ENCODE measurements at regions not wholly inside any gene's neighbourhood (a gene's known extent, or its start where the extent isn't known, plus 50 kb on each side); places are given as distances from the start of the nearest gene placed in this dataset.
"Not testable (repeated sequence)": the region's sequence is repeated elsewhere in the genome, so short reads cannot be mapped to it uniquely, and the experiment has no call there.

DNA sequence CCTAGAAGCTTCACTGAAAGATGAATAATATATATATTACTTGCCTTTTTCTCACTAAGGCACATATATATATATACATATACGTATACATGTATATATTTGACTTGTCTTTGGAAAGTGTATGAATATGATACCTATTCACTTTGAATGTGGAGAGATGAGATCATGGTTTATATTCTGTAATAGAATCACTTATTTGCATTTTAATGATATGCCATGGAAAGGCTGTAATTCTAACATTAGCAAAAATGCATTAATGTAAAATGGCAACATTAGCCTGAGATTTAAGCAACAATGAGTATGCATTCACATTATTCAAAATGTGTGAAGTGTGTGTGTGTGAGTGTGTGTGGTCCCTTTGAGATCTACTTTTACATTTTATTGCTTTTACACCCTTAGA is 54.5 kb upstream of the PRKD1 start:
- DNase-seq (ENCODE audit: low spot score), result no peak

DNA sequence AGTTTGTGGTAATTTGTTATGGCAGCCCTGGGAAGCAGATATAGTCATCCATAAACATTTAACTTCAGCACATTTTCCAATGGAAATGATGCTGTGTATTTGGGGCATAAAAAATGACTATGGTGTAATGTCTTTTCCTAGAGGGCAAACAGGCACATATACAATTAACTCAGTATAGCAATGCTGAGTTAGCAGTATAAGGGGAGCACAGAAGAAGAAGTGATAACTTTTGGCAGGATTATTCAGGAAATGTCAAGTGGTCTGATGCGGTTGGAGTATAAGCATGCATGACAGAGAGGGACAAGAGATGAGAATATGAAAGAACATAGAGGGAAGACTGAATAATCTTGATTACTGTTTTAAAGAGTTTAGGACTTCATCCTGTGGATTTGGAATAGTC is 55.3 kb upstream of the PRKD1 start:
- no peak for DNase-seq (ENCODE audit: low spot score)

DNA sequence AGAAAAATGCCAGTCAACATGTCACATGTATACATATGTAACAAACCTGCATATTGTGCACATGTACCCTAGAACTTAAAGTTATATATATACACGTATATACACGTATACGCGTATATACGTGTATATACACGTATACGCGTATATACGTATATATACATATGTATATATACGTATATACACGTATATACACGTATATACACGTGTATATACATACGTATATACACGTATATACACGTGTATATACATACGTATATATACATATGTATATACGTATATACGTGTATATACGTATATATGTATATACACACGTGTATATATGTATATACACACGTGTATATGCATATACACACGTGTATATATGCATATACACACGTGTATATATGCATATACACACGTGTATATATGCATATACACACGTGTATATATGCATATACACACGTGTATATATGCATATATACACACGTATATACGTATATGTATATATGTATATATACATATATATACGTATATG is 62.8 kb upstream of the PRKD1 start:
- not testable (repeated sequence) for DNase-seq (ENCODE audit: low spot score)

DNA sequence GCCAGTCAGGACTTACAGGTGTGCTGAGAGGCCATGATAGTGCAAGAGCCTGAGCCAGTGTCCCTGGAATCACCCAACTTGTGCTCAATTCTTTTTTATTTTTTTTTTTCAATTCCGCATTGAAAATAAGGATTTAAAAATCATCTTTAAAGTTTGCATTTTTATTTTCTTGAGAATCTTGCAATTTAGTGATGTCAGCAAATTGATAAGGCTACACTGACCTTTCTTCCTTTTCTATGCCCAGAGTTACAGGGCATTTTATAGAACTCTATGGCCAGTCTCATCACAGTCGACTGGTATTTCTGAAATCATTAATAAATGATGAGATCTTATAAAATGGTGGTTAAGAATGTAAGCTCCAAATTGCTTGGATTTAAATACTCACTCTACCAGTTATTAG is 63.3 kb upstream of the PRKD1 start:
- DNase-seq (ENCODE audit: low spot score), result no peak

DNA sequence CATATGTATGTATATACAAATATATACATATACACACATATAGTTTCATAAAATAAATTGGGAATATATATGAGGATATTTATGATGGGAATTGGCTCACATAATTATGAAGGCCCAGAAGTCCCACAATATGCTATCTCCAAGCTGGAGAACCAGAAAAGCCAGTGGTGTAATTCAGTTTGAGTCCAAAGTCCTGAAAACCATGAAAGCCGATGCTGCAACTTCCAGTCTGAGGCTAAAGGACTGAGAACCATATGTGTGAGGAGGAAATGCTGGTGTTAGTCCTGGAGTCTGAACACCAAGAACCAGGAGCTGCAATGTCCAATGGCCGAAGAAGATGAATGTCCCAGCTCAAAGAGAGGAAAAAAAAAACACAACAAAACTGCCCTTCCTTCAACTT is 65.5 kb upstream of the PRKD1 start:
- DNase-seq (ENCODE audit: low spot score), result no peak

DNA sequence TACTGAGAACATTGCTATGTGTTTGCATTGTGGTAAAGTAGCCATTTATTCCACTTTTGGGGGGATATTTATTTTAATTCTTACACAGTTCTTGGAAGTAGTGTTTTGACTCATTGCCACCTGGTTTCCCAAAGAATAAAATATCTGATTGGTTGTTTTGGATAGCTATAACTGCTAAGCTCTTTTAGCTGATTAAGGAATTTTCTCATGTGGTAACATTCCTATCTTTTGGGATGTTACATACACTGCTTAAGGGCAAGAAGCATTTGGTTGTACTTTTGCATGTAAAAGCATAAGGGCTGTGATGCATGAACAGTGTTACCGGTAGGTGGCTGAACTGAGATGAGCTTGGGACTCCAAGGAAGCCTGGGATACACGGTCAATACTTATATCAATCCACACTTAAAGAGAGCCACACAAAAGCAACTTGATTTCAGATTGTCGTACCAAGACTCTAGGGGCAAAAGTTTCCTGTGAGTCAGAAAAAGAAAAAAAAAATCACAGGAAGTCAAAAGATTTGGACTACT is 71.4 kb upstream of the PRKD1 start:
- DNase-seq (ENCODE audit: low spot score), result no peak

DNA sequence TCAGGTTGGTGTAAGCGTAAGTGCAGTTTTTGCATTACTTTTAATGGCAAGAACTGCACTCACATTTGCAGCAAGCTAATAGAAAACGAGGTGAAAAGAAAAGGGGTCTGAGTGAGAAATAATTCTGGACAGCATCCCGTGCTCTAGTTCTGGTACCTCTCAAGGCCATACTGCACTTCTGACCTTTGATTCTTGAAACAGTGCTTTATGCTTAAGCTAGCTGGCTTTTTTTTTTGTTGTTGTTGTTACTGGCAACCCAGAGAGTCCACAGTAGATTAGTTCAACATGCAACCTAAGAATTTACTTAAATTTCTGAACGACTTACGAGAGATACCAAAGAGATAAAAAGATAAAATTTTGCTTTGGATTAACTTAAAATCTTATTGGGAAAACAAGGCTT is 75.2 kb upstream of the PRKD1 start:
- no peak for DNase-seq (ENCODE audit: low spot score)

DNA sequence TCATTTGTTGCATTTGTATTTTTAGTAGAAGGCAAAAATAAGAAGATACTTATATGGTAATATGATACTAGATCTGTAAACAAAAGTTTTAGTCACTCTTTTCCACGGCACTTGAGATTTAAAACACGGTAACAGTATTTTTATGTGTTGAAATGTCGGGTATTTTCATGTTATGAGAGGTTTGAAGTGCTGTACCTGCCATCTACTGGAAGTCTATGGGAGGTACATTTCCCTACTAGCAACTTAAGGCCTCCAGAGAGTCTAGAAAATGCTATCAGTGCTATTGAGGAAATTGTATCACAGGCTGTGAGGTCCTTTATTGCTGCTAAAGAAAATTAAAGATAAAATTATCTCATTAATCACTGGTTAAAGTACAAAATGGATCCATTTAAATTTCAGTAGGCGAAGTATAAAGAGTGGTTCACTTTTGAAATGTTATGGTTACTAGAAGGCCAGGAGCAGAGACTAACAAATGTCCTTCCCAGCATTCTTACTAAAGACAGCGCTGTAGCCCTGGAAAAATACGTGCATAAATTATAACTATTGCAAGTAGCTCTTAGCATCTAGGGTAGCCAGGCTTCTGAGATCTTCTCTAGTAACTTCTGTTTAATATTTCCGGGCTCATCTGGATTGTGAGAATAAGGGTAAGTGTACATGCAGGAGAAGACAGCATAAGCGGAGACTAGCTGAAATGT is 77.6 kb upstream of the PRKD1 start:
- DNase-seq (ENCODE audit: low spot score), result peak; percentile 58

DNA sequence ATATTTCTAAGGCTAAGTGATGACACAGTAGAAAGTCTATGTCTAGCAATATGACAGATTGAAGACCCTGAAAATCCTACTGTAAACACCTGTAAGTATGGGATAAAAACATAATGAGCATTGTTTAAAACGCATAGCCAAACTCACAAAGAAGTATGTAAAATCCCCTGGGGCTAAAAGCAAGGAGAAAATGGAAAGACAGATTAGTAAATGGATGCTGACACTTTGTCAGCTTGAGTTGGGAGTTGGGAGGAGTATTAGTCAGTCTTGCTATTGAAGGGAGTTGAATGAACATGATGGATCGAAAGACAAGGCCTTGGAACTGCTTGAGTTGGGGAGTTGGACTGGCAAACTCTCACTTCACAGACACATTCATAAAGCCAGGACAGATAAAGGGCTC is 79.0 kb upstream of the PRKD1 start:
- DNase-seq (ENCODE audit: low spot score), result no peak

DNA sequence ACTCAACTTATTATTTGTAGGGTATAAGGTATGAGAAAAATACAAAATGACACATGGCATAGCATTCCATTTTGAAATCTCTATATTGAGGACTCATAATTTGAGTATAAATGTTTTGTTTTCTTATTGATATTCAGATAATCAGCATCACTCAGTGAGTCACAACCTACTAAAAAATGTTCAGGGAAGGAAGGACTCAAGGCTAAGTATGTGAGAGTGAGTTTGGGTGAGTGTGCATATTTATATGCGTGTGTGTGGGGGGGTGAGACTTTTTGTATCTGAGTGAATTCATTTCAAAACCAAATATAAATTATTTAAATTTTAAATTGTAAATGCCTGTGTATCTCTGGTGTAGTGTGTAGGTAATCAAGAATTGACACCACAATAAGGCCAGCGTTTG is 87.8 kb upstream of the PRKD1 start:
- DNase-seq (ENCODE audit: low spot score), result no peak

DNA sequence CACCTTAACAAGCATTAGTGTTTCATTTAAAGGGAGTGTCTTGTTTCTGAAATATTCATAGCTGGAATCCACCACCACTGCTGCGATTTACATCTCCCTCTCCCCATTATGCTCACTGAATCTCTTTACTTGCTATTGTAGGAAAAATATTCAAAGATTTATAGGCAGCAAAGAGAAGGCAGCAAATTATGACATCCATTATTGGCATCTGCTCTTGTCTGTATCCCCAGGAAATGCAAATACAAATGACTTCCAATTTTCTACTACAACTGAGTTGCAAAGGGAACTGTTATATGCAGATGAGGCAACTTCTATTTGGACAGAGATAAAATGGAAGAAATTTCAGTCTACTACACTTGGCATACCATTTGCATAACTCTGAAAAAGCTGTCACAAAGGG is 88.4 kb upstream of the PRKD1 start:
- DNase-seq (ENCODE audit: low spot score), result no peak

DNA sequence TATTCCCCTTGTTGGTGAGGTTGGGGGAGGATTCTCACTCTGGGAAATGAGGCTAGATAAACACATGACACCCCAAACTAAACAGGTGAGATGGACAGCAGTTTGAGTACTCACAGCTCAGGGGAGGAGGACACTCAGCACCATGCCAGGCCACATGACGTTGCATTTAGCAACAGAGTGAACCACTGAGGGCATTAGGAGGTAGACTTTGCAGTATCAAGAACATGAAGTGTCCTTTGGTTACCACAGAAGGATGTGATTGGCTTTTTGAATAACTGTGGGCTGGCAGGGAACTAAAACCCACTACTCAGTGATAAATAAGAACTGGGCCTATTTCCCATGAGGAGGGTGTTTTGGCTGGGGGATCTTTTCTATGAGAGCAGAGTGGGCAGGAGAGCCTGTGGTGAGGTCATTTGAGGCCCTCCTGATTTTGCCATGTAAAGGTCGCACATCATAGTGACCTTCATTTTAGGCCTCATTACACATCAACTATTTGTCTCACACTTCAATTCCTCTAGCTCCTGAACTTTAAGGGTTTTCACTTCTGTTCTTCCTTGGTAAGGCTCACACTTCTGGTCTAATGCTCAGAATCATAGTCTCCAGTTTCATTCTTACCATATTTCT is 89.8 kb upstream of the PRKD1 start:
- no peak for DNase-seq (ENCODE audit: low spot score)

DNA sequence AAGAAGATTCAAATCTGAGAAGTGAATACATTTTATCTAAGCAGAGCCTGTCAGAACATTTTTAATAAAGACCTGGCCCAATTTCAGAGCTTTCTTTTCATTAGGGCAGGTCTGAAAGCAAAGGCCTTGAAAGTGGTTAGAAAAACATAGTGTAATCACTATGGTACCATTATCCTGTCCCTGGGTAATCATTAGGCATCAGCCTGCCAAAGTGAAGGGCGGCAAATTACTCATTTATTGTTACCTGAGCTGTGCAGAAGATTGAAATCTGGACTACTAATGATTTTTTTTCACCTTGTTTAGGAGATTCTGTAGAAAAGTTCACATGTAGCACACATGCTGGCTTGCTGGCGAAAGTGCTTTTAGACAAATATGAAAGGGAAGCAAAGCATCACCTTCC is 92.6 kb upstream of the PRKD1 start:
- DNase-seq (ENCODE audit: low spot score), result no peak

DNA sequence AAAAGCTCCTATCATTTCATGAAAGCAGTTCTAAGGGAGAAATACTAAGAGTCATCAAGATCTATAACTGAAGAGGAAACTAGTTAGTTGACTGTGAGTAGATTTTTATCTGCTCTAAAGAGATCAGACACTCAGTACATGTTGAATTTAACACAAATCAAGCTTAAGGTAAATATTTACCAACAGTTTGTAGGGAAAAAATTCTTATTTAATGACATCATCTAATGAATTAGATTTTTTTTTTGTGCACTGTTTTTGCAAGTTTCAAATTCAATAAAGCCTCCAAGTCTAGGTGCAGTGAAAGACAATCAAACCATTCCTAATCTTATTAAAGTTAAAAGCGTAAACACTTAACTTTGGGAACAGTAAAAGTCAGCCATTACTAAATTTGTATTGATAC is 93.0 kb upstream of the PRKD1 start:
- no peak for DNase-seq (ENCODE audit: low spot score)

DNA sequence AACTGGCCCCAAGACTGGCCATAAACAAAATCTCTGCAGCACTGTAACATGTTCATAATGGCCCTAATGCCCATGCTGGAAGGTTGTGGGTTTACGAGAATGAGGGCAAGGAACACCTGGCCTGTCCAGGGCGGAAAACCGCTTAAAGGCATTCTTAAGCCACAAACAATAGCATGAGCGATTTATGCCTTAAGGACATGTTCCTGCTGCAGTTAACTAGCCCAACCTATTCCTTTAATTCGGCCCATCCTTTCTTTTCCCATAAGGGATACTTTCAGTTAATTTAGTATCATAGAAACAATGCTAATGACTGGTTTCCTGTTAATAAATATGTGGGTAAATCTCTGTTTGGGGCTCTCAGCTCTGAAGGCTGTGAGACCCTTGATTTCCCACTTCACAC is 95.7 kb upstream of the PRKD1 start:
- DNase-seq (ENCODE audit: low spot score), result not testable (repeated sequence)

DNA sequence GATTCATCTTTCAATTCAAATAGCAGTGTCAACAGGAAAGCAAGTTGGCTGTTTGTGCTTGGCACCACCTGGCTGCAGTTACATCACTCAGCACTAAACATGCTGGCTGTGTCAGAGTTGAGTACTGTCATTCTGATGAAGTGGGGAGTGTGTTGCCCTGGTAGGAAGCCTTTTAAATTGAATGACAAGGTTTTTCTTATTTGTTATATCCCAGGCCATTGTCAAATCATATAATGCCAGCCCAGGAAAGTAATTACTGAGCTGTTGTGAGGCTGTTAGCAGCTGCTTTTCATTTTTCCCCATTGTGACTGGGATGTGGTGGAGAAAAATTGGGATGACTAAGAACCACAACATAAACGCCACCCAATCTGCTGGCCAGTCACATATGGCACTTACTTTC is 106.5 kb upstream of the PRKD1 start:
- peak; percentile 64 for DNase-seq (ENCODE audit: low spot score)

DNA sequence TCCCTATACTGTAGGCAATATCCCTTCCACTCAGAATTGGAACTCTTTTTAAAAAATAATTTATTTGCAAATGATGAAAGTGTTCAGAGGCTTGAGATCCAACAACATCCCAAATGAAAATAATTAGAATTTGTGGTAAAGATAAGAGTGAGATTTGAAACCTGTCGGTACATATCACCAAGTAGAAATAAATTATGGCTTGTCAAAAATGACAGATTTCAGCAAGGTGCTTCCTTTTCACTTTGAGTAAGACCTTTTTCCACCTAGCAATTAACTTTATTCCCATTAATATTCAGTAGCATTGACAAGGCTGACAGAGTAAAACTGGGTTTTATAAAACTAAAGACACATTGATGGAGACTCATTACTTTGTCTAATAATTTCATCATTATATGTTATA is 107.7 kb upstream of the PRKD1 start:
- no peak for DNase-seq (ENCODE audit: low spot score)

DNA sequence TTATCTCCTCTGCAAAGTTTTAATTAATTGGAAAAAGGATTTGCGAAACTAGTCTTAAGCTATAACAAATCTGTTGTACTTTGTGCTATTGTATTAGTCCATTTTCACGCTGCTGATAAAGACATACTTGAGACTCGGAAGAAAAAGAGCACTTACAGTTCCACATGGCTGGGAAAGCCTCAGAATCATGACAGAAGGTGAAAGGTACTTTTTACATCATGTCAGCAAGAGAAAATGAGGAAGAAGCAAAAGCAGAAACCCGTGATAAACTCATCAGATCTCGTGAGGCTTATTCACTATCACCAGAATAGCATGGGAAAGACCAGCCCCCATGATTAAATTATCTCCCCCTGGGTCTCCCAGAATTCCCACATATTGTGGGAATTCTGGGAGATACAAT is 118.1 kb upstream of the PRKD1 start:
- no peak for DNase-seq (ENCODE audit: low spot score)

DNA sequence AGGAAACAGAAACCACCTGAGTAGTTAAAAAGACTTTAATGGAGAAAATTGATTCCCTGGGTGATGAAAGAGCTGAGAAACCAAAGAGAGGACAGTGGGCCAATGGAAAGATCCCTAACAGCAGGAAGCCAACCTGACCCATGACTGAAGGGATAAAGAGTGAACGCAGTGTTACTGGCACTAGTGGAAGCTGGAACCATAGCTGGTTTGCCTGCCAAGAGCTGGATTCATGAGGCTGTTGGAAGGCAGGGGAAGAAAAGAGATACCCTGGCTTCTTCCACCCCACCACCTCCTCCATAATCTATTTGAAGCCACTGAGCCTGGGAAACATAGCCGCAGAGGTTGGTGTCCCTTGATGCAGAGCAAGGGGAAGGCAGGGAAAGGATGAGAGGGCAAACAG is 125.5 kb upstream of the PRKD1 start:
- no peak for DNase-seq (ENCODE audit: low spot score)

DNA sequence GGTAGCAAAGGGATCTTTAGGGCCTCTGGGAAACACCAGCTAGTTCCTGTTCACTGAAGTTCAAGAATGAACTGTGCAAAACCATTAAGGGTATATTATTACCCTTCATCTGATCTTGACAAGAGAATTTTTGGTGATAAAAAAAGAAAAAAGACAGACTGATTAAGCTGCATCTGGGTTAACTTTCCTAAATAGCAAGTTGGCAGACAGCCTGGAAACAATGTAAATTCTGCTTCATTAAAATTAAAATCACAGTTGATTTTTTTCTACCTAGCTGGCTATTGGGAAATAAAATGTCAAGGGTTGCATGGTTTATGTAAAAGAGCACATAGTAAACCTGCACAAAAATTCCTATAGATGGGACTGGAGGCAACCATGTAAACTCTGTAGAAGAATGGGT is 126.6 kb upstream of the PRKD1 start:
- DNase-seq (ENCODE audit: low spot score), result no peak

DNA sequence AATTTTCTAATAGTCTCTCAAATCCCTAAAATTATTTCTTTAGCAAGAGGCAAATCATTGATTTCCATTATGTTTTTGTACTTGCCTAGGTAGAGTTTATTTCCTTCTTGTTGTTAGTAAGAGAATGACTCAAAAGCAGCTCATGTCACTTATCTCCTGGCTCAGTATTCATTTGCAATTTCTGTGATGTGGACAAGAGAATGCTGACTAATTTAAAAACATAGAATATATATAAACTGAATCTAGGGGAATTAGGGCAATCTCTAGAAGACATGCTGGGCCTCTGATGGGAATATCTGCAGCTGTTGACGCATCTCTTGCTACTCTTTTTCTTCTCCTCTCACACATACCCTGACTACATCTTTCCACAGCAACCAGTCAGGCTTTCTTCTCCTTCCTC is 130.8 kb upstream of the PRKD1 start:
- DNase-seq (ENCODE audit: low spot score), result no peak

DNA sequence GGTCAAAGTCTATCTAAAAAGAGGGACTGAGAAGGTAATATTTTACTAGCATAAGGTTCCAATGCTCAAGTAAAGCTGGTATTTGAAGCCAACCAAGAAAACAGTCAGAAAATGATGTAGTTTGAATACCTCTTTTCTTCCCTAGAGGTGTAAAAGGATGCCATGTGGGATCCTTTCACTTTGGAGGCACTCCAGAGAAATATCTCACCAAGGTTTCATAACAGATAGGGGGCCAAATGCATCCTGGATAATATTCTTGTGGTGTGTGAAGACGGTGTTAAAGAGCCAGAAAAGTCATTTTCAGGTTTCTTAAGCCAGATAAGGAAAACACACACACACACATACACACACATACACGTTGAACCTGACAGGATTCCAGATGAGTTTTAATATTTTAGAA is 136.1 kb upstream of the PRKD1 start:
- no peak for DNase-seq (ENCODE audit: low spot score)

DNA sequence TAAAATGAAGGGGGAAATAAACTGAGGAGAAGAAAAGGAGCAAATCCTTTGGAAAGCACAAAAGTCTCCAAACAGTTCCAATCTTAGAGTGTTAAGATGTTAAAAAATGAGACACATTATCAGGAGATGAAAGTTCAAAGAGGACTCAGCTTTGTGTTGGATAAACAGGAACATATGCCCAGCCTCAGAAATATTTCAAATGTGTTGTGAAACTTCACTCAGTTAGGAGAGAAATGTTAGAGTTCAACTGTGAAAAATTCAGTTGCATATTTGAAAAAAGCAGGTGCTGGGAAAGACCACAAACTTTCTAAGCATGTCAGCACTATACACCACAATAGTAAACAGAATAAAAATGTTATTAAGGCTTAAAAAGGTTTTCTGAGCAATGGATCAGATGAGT is 136.8 kb upstream of the PRKD1 start:
- peak; percentile 14 for DNase-seq (ENCODE audit: low spot score)

DNA sequence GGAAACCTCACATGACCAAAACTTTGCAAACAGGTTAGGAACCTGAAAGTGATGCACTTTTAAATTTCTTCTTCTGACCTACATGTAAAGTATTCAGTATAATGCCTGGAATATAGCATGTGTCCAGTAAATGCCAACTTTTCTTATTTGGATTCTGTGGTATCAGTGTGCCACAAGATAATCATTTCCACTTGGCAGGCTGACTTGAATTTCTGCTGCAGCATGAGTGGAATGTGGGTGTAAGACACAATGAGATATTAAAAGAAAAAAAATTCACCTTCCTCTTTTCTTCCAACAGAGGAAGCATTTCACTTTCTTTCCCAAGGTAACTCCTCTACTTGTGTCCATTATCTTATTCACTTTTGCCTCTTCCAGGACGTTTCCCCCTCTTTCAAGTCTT is 141.9 kb upstream of the PRKD1 start:
- no peak for DNase-seq (ENCODE audit: low spot score)

Measured in AG20443 (cell line).